ENCODE measurements at regions not wholly inside any gene's neighbourhood (a gene's known extent, or its start where the extent isn't known, plus 50 kb on each side); places are given as distances from the start of the nearest gene placed in this dataset.

DNA sequence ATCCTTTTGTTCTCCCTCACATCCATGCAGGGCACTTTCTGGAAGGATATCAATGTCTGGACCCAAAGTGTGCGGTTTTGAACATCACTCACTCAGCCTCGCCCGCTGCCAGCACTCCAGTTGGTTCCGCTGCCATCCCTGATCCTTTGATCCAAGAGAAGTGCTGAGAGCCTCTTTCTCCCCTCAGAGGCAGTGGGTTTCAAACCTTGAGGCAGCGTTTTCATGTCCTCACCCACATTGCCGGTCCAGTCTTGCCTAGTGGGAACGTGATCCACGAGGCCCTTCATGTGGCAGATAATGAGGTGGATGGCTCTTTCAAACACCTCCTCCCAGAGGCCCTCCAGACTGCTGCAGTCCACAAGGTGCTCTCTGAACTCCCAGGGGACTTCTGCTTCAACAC is 122.2 kb downstream of the ACTL8 start:
- DNase-seq (ENCODE audit: insufficient read length, low spot score) = no peak
- TF ChIP-seq POLR2A (IDR thresholded peaks at IDR 0.05; ENCODE audit: low read depth, low read length) (no peak), TAF1 (IDR thresholded peaks at IDR 0.05; ENCODE audit: low read depth, low read length) (no peak), POLR2AphosphoS5 (IDR thresholded peaks at IDR 0.05; ENCODE audit: low read depth, low read length) (no peak), SPI1 (IDR thresholded peaks at IDR 0.05; ENCODE audit: low read depth, low read length) (no peak), PAX5 (IDR thresholded peaks at IDR 0.05; ENCODE audit: insufficient read depth, low read length, severe bottlenecking) (no peak), POU2F2 (IDR thresholded peaks at IDR 0.05; ENCODE audit: low read depth, low read length) (no peak)
- no peak for FAIRE-seq

DNA sequence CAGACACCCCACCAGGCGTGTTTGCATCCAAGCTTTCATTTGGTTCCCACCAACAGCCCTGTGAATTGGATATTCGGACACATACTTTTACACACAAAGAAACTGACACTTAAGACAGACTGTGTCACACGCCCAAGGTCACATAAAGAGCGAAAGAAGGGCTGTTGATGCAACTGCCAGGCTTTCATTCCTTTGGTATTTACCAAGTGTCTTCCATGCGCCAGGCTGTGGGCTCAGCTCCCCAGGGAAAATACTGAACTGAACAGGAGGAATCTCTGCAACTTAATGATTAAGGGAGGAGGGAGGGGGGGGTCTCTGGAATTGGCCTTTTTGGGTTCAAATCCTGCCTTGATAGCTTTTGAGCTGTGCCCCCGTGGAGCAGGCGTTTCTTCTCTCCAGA is 122.8 kb downstream of the ACTL8 start:
- no peak for FAIRE-seq
- TF ChIP-seq PAX5 (IDR thresholded peaks at IDR 0.05; ENCODE audit: insufficient read depth, low read length, severe bottlenecking) (no peak), POLR2A (IDR thresholded peaks at IDR 0.05; ENCODE audit: low read depth, low read length) (no peak), POLR2AphosphoS5 (IDR thresholded peaks at IDR 0.05; ENCODE audit: low read depth, low read length) (no peak), POU2F2 (IDR thresholded peaks at IDR 0.05; ENCODE audit: low read depth, low read length) (no peak), SPI1 (IDR thresholded peaks at IDR 0.05; ENCODE audit: low read depth, low read length) (no peak), TAF1 (IDR thresholded peaks at IDR 0.05; ENCODE audit: low read depth, low read length) (no peak)

DNA sequence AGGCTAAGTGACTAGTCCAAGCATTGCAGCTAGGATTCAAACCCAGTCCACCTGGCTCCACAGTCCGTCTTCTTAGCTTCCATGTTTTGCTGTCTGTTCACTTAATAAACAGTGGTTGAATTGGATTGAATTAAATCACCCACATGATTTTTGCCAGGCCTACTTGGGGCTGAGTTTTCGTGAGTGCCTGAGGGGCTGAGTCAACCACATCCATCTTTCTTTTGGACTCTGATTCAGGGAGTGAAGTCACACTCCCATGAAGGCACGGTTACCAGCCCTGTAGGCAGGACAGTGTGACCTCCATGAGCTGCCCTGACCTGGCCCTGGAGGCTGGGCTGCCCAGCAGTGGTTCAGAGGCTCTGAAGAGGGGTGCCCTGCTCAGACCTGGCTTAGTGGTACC is 123.7 kb downstream of the ACTL8 start:
- FAIRE-seq = no peak
- DNase-seq (ENCODE audit: insufficient read length, low spot score) = no peak
- TF ChIP-seq POLR2A (IDR thresholded peaks at IDR 0.05; ENCODE audit: low read depth, low read length) = no peak
- TF ChIP-seq PAX5 (IDR thresholded peaks at IDR 0.05; ENCODE audit: insufficient read depth, low read length, severe bottlenecking) = no peak
- no peak for TF ChIP-seq POLR2AphosphoS5 (IDR thresholded peaks at IDR 0.05; ENCODE audit: low read depth, low read length)
- TF ChIP-seq TAF1 (IDR thresholded peaks at IDR 0.05; ENCODE audit: low read depth, low read length) = no peak
- TF ChIP-seq SPI1 (IDR thresholded peaks at IDR 0.05; ENCODE audit: low read depth, low read length) = no peak
- TF ChIP-seq POU2F2 (IDR thresholded peaks at IDR 0.05; ENCODE audit: low read depth, low read length) = no peak

More for the DNA sequence above, 122.8 kb downstream of the ACTL8 start:
- no peak for DNase-seq (ENCODE audit: insufficient read length, low spot score)

DNA sequence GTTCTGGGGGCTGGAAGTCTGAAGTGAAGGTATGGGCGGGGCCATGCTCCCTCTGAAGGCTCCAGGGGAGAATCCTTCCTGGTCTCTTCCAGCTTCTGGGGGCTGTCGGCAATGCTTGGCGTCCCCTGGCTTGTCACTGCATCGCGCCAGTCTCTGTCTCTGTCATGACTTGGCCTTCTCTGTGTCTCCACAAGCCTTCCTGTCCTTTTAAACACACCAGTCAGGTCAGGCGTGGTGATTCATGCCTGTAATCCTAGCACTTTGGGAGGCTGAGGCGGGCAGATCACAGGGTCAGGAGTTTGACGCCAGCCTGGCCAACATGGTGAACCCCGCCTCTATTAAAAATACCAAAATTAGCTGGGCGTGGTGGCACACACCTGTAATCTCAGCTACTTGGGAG is 125.3 kb downstream of the ACTL8 start:
- no peak for DNase-seq (ENCODE audit: insufficient read length, low spot score)
- no peak for FAIRE-seq
- no peak for TF ChIP-seq POLR2A (IDR thresholded peaks at IDR 0.05; ENCODE audit: low read depth, low read length)
- TF ChIP-seq PAX5 (IDR thresholded peaks at IDR 0.05; ENCODE audit: insufficient read depth, low read length, severe bottlenecking) = no peak
- TF ChIP-seq TAF1 (IDR thresholded peaks at IDR 0.05; ENCODE audit: low read depth, low read length) = no peak
- no peak for TF ChIP-seq POU2F2 (IDR thresholded peaks at IDR 0.05; ENCODE audit: low read depth, low read length)
- no peak for TF ChIP-seq SPI1 (IDR thresholded peaks at IDR 0.05; ENCODE audit: low read depth, low read length)
- no peak for TF ChIP-seq POLR2AphosphoS5 (IDR thresholded peaks at IDR 0.05; ENCODE audit: low read depth, low read length)

DNA sequence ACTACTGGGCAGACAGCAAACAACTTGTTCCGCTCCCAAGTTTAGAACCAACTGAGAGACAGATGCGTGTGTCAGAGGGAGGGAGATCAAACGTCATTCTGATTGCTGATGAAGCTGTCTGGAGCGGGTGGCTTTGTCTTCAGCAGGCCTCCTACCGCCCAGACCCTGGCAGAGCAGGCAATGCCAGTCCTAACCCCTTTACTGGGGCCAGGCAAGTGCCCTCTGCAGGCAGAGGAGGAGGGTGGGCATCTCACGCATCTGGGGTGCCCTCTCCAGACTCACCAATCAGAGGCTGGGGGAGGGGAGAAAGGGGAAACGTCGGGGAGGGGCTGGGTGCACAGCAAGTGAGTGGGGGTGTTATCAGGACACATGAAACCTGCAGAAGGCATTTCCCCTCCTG is 126.6 kb downstream of the ACTL8 start:
- TF ChIP-seq POLR2A (IDR thresholded peaks at IDR 0.05; ENCODE audit: low read depth, low read length) (no peak), POU2F2 (IDR thresholded peaks at IDR 0.05; ENCODE audit: low read depth, low read length) (no peak), PAX5 (IDR thresholded peaks at IDR 0.05; ENCODE audit: insufficient read depth, low read length, severe bottlenecking) (no peak), POLR2AphosphoS5 (IDR thresholded peaks at IDR 0.05; ENCODE audit: low read depth, low read length) (no peak), TAF1 (IDR thresholded peaks at IDR 0.05; ENCODE audit: low read depth, low read length) (no peak), SPI1 (IDR thresholded peaks at IDR 0.05; ENCODE audit: low read depth, low read length) (no peak)
- FAIRE-seq = no peak
- DNase-seq (ENCODE audit: insufficient read length, low spot score) = no peak

DNA sequence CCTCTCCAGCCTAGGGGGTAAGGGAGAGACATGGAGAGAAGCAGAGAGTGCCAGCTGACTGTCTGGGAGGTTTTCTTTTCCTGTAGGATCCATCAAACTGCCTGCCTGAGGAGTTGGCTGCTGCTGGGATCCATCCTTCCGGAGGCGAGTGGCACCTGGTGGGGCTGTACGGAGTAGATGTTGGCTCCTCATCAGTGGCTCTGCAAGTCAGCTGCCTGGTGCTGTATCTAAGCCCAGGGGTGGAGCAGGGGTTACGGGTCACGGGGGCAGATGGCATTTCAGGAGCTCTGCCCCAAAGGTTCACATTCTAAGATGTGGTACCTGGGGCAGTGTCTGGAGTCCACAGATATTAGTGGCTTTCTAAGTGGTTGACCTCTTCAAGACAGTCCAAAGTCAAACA is 128.0 kb downstream of the ACTL8 start:
- FAIRE-seq = no peak
- TF ChIP-seq POLR2A (IDR thresholded peaks at IDR 0.05; ENCODE audit: low read depth, low read length) (no peak), SPI1 (IDR thresholded peaks at IDR 0.05; ENCODE audit: low read depth, low read length) (no peak)
- no peak for DNase-seq (ENCODE audit: insufficient read length, low spot score)

DNA sequence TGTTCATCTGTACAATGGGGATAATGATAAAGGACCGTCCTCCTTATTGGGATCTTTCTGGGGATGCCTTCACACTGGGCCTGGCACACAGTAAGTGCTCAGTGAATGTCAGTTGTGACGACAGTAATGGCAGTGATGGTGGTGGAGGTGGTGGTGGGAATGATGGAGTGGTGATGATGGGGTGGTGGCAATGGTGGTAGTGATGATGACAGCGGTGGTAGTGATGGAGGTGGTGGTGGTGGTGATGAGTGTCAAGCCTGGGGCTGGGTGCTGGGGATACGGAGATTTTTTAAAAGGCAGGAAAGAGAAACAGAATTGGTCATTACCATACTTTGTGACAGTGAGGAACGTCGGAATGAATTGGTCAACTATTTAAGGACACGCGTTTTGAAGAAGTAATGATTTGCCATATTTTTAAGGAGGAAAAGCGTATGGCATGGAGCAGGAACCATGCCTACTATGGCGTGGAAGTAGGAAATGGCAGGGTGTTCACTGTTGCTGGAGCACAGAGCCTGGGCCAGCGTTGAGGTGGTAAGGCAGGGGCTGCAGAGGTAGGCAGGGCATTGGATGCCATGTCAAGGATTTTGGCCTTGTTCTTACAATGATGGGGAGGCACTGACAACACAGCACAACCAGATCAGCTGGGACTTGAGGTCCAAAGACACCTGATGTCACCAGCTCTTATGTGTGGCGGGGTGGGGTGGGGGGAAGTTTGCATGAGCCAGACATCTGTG is 128.7 kb downstream of the ACTL8 start:
- DNase-seq (ENCODE audit: insufficient read length, low spot score) (no peak), FAIRE-seq (no peak)
- TF ChIP-seq TAF1 (IDR thresholded peaks at IDR 0.05; ENCODE audit: low read depth, low read length) (no peak), SPI1 (IDR thresholded peaks at IDR 0.05; ENCODE audit: low read depth, low read length) (no peak), POLR2AphosphoS5 (IDR thresholded peaks at IDR 0.05; ENCODE audit: low read depth, low read length) (no peak), PAX5 (IDR thresholded peaks at IDR 0.05; ENCODE audit: insufficient read depth, low read length, severe bottlenecking) (no peak)

DNA sequence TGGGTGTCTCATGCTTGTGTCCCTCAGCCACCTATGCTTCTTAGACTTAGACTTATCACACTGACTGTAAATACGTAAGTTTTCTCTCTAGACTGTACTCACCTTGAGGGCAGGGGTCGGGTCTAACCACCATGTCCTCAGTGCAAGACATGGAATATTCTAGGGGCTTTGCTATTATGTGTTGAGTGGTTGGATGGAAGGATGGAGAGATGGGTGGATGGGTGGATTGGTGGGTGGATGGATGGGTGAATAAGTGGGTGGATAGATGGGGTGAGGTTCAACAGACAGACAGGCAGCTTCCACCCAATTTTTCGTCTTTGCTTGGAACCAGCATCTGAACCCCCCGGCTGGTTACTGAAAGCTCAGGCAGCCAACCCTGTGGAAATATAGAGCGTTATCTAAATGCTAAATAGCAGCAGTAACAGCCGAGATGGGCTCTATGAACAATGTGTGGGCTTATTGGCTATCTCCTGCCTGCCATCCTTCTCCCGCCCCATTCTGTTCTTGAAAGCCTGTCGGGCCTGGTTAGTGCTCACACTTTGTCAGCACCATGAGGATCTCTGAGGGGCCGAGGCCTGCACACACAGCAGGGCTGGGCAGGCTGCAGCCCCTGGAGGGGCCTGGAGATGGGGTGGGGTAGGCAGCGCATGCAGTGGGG is 130.7 kb downstream of the ACTL8 start:
- TF ChIP-seq POLR2A (IDR thresholded peaks at IDR 0.05; ENCODE audit: low read depth, low read length) = no peak
- TF ChIP-seq TAF1 (IDR thresholded peaks at IDR 0.05; ENCODE audit: low read depth, low read length) = no peak
- TF ChIP-seq POLR2AphosphoS5 (IDR thresholded peaks at IDR 0.05; ENCODE audit: low read depth, low read length) = no peak
- TF ChIP-seq PAX5 (IDR thresholded peaks at IDR 0.05; ENCODE audit: insufficient read depth, low read length, severe bottlenecking) = no peak
- TF ChIP-seq SPI1 (IDR thresholded peaks at IDR 0.05; ENCODE audit: low read depth, low read length) = no peak
- no peak for TF ChIP-seq POU2F2 (IDR thresholded peaks at IDR 0.05; ENCODE audit: low read depth, low read length)
- DNase-seq (ENCODE audit: insufficient read length, low spot score) (no peak), FAIRE-seq (no peak)

DNA sequence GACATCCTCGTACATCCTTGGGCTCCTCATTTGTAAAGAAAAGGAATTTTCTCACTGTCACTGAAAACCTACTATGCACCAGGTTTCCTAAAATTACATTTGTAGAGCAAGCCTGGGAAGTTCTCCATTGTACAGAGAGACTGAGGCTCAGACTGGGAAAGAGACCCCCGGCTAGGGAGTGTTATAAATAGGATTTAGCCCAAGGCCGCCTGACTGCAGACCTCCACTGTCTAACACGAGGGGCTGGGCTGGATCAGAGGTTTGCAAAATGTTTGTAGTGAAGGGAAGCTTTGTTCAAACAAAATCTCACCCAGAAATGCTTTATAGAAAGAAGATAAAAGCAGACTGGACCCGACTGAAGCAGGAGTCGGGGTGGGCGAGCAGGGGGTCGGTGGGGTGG is 131.3 kb downstream of the ACTL8 start:
- TF ChIP-seq TAF1 (IDR thresholded peaks at IDR 0.05; ENCODE audit: low read depth, low read length) = no peak
- TF ChIP-seq POLR2AphosphoS5 (IDR thresholded peaks at IDR 0.05; ENCODE audit: low read depth, low read length) = no peak
- TF ChIP-seq SPI1 (IDR thresholded peaks at IDR 0.05; ENCODE audit: low read depth, low read length) = no peak
- TF ChIP-seq POLR2A (IDR thresholded peaks at IDR 0.05; ENCODE audit: low read depth, low read length) = no peak
- TF ChIP-seq POU2F2 (IDR thresholded peaks at IDR 0.05; ENCODE audit: low read depth, low read length) = no peak
- TF ChIP-seq PAX5 (IDR thresholded peaks at IDR 0.05; ENCODE audit: insufficient read depth, low read length, severe bottlenecking) = no peak
- no peak for DNase-seq (ENCODE audit: insufficient read length, low spot score)
- FAIRE-seq = no peak
